ENCODE measurements at regions not wholly inside any gene's neighbourhood (a gene's known extent, or its start where the extent isn't known, plus 50 kb on each side); places are given as distances from the start of the nearest gene placed in this dataset.

GRCh38 chr2:83661711-83662110 lies 797.4 kb downstream of the SUCLG1 start:
- POLR2A ChIA-PET (ENCODE audit: partially characterized antibody), result no interaction called here
- CTCF ChIA-PET (ENCODE audit: partially characterized antibody), result no interaction called here
- intact Hi-C loops (cut with micrococcal nuclease), result no loop called here
- H3K27me3 Mint-ChIP-seq, result no peaks in the 10 kb centered on the region
- H3K9me3 ChIP-seq (ENCODE audit: control insufficient read depth in 1 of 2, low read length in 2 of 2), result no peaks in the 10 kb centered on the region
- H3K27ac Mint-ChIP-seq, result no peak overlapping the region
- no peaks in the 10 kb centered on the region for H3K4me1 ChIP-seq (ENCODE audit: insufficient read depth, low read length)
- no peaks in the 10 kb centered on the region for H3K36me3 ChIP-seq (ENCODE audit: insufficient read depth, low read length)
- no peaks in the 10 kb centered on the region for H3K4me1 Mint-ChIP-seq
- peaks cover 0 to 3% (median 0%) of the 10 kb centered on the region in 8 donors for H3K9me3 Mint-ChIP-seq
- H3K27me3 ChIP-seq (ENCODE audit: insufficient read depth, low read length), result no peaks in the 10 kb centered on the region
- H3K27ac ChIP-seq (ENCODE audit: low read depth, low read length), result no peak overlapping the region
- H3K4me3 ChIP-seq (ENCODE audit: low read length in 2 of 2), result no peak overlapping the region
- H3K4me3 Mint-ChIP-seq, result no peak overlapping the region
- no peak for DNase-seq
- H3K36me3 Mint-ChIP-seq, result no peaks in the 10 kb centered on the region

GRCh38 chr2:83654091-83654611 lies 804.9 kb downstream of the SUCLG1 start:
- Mint-ChIP-seq H3K4me1 (no peaks in the 10 kb centered on the region), H3K9me3 (peaks cover 0 to 3% (median under 1%) of the 10 kb centered on the region in 8 donors), H3K27ac (no peak overlapping the region), H3K4me3 (no peak overlapping the region), H3K27me3 (no peaks in the 10 kb centered on the region), H3K36me3 (no peaks in the 10 kb centered on the region)
- ChIA-PET CTCF (ENCODE audit: partially characterized antibody) (no interaction called here), POLR2A (ENCODE audit: partially characterized antibody) (no interaction called here)
- Histone ChIP-seq H3K4me3 (ENCODE audit: low read length in 2 of 2) (no peak overlapping the region), H3K27ac (ENCODE audit: low read depth, low read length) (no peak overlapping the region), H3K4me1 (ENCODE audit: insufficient read depth, low read length) (no peaks in the 10 kb centered on the region), H3K36me3 (ENCODE audit: insufficient read depth, low read length) (no peaks in the 10 kb centered on the region), H3K9me3 (ENCODE audit: control insufficient read depth in 1 of 2, low read length in 2 of 2) (no peaks in the 10 kb centered on the region), H3K27me3 (ENCODE audit: insufficient read depth, low read length) (no peaks in the 10 kb centered on the region)
- intact Hi-C loops (cut with micrococcal nuclease), result no loop called here
- DNase-seq, result no peak

- ChIA-PET POLR2A (ENCODE audit: partially characterized antibody) (no interaction called here), CTCF (ENCODE audit: partially characterized antibody) (no interaction called here)
- intact Hi-C loops (cut with micrococcal nuclease), result no loop called here
- H3K27me3 ChIP-seq (ENCODE audit: insufficient read depth, low read length), result no peaks in the 10 kb centered on the region
- H3K27ac Mint-ChIP-seq, result peak overlapping the region in 1 of 7 donors; percentile 4
- H3K4me3 Mint-ChIP-seq, result no peak overlapping the region
- no peaks in the 10 kb centered on the region for H3K27me3 Mint-ChIP-seq
- H3K27ac ChIP-seq (ENCODE audit: low read depth, low read length), result no peak overlapping the region
- H3K36me3 ChIP-seq (ENCODE audit: insufficient read depth, low read length), result no peaks in the 10 kb centered on the region
- no peak for DNase-seq
- no peaks in the 10 kb centered on the region for H3K4me1 ChIP-seq (ENCODE audit: insufficient read depth, low read length)
- H3K9me3 ChIP-seq (ENCODE audit: control insufficient read depth in 1 of 2, low read length in 2 of 2), result no peaks in the 10 kb centered on the region
- H3K9me3 Mint-ChIP-seq, result peaks cover 0 to 3% (median under 1%) of the 10 kb centered on the region in 8 donors
- H3K4me1 Mint-ChIP-seq, result no peaks in the 10 kb centered on the region
- H3K36me3 Mint-ChIP-seq, result no peaks in the 10 kb centered on the region
- H3K4me3 ChIP-seq (ENCODE audit: low read length in 2 of 2), result no peak overlapping the region
These were observed 808.2 kb downstream of the SUCLG1 start for GRCh38 chr2:83650898-83651297.

- no peak for DNase-seq
- Mint-ChIP-seq H3K4me1 (no peaks in the 10 kb centered on the region), H3K27ac (no peak overlapping the region), H3K36me3 (no peaks in the 10 kb centered on the region), H3K27me3 (no peaks in the 10 kb centered on the region), H3K9me3 (peaks cover 0 to 3% (median under 1%) of the 10 kb centered on the region in 8 donors), H3K4me3 (no peak overlapping the region)
- intact Hi-C loops (cut with micrococcal nuclease), result no loop called here
- H3K9me3 ChIP-seq (ENCODE audit: control insufficient read depth in 1 of 2, low read length in 2 of 2), result no peaks in the 10 kb centered on the region
- no peaks in the 10 kb centered on the region for H3K4me1 ChIP-seq (ENCODE audit: insufficient read depth, low read length)
- POLR2A ChIA-PET (ENCODE audit: partially characterized antibody), result no interaction called here
- no peaks in the 10 kb centered on the region for H3K27me3 ChIP-seq (ENCODE audit: insufficient read depth, low read length)
- H3K27ac ChIP-seq (ENCODE audit: low read depth, low read length), result no peak overlapping the region
- CTCF ChIA-PET (ENCODE audit: partially characterized antibody), result no interaction called here
- H3K4me3 ChIP-seq (ENCODE audit: low read length in 2 of 2), result no peak overlapping the region
- no peaks in the 10 kb centered on the region for H3K36me3 ChIP-seq (ENCODE audit: insufficient read depth, low read length)
These were observed 808.9 kb downstream of the SUCLG1 start for GRCh38 chr2:83650161-83650560.

GRCh38 chr2:83640506-83640905 lies 818.6 kb downstream of the SUCLG1 start:
- POLR2A ChIA-PET (ENCODE audit: partially characterized antibody), result no interaction called here
- intact Hi-C loops (cut with micrococcal nuclease), result no loop called here
- no peak for DNase-seq
- no peaks in the 10 kb centered on the region for H3K36me3 ChIP-seq (ENCODE audit: insufficient read depth, low read length)
- Mint-ChIP-seq H3K27ac (no peak overlapping the region), H3K4me1 (no peaks in the 10 kb centered on the region), H3K27me3 (no peaks in the 10 kb centered on the region), H3K4me3 (no peak overlapping the region), H3K9me3 (peaks cover 0 to 5% (median 0%) of the 10 kb centered on the region in 8 donors), H3K36me3 (no peaks in the 10 kb centered on the region)
- CTCF ChIA-PET (ENCODE audit: partially characterized antibody), result no interaction called here
- no peaks in the 10 kb centered on the region for H3K9me3 ChIP-seq (ENCODE audit: control insufficient read depth in 1 of 2, low read length in 2 of 2)
- H3K27me3 ChIP-seq (ENCODE audit: insufficient read depth, low read length), result no peaks in the 10 kb centered on the region
- H3K27ac ChIP-seq (ENCODE audit: low read depth, low read length), result no peak overlapping the region
- H3K4me3 ChIP-seq (ENCODE audit: low read length in 2 of 2), result no peak overlapping the region
- H3K4me1 ChIP-seq (ENCODE audit: insufficient read depth, low read length), result no peaks in the 10 kb centered on the region

- intact Hi-C loops (cut with micrococcal nuclease), result no loop called here
- Histone ChIP-seq H3K27ac (ENCODE audit: low read depth, low read length) (no peak overlapping the region), H3K27me3 (ENCODE audit: insufficient read depth, low read length) (no peaks in the 10 kb centered on the region), H3K9me3 (ENCODE audit: control insufficient read depth in 1 of 2, low read length in 2 of 2) (no peaks in the 10 kb centered on the region), H3K36me3 (ENCODE audit: insufficient read depth, low read length) (no peaks in the 10 kb centered on the region), H3K4me1 (ENCODE audit: insufficient read depth, low read length) (no peaks in the 10 kb centered on the region), H3K4me3 (ENCODE audit: low read length in 2 of 2) (no peak overlapping the region)
- no peaks in the 10 kb centered on the region for H3K4me1 Mint-ChIP-seq
- DNase-seq, result no peak
- H3K4me3 Mint-ChIP-seq, result no peak overlapping the region
- no peak overlapping the region for H3K27ac Mint-ChIP-seq
- CTCF ChIA-PET (ENCODE audit: partially characterized antibody), result no interaction called here
- no peaks in the 10 kb centered on the region for H3K27me3 Mint-ChIP-seq
- H3K9me3 Mint-ChIP-seq, result peaks cover 0 to 11% (median 3%) of the 10 kb centered on the region in 8 donors
- POLR2A ChIA-PET (ENCODE audit: partially characterized antibody), result no interaction called here
- no peaks in the 10 kb centered on the region for H3K36me3 Mint-ChIP-seq
These were observed 825.7 kb downstream of the SUCLG1 start for GRCh38 chr2:83633423-83633822.

- H3K4me3 ChIP-seq (ENCODE audit: low read length in 2 of 2), result no peak overlapping the region
- Mint-ChIP-seq H3K27me3 (no peaks in the 10 kb centered on the region), H3K9me3 (peaks cover 0 to 11% (median 3%) of the 10 kb centered on the region in 8 donors), H3K4me3 (no peak overlapping the region), H3K27ac (no peak overlapping the region), H3K36me3 (no peaks in the 10 kb centered on the region), H3K4me1 (no peaks in the 10 kb centered on the region)
- H3K27me3 ChIP-seq (ENCODE audit: insufficient read depth, low read length), result no peaks in the 10 kb centered on the region
- no peaks in the 10 kb centered on the region for H3K36me3 ChIP-seq (ENCODE audit: insufficient read depth, low read length)
- H3K27ac ChIP-seq (ENCODE audit: low read depth, low read length), result no peak overlapping the region
- intact Hi-C loops (cut with micrococcal nuclease), result no loop called here
- no peak for DNase-seq
- CTCF ChIA-PET (ENCODE audit: partially characterized antibody), result no interaction called here
- POLR2A ChIA-PET (ENCODE audit: partially characterized antibody), result no interaction called here
- H3K4me1 ChIP-seq (ENCODE audit: insufficient read depth, low read length), result no peaks in the 10 kb centered on the region
- H3K9me3 ChIP-seq (ENCODE audit: control insufficient read depth in 1 of 2, low read length in 2 of 2), result no peaks in the 10 kb centered on the region
These were observed 828.7 kb downstream of the SUCLG1 start for GRCh38 chr2:83630351-83630750.

GRCh38 chr2:83615511-83615910 lies 843.6 kb downstream of the SUCLG1 start:
- Histone ChIP-seq H3K9me3 (ENCODE audit: control insufficient read depth in 1 of 2, low read length in 2 of 2) (no peaks in the 10 kb centered on the region), H3K36me3 (ENCODE audit: insufficient read depth, low read length) (no peaks in the 10 kb centered on the region), H3K27ac (ENCODE audit: low read depth, low read length) (no peak overlapping the region), H3K4me3 (ENCODE audit: low read length in 2 of 2) (no peak overlapping the region), H3K27me3 (ENCODE audit: insufficient read depth, low read length) (no peaks in the 10 kb centered on the region), H3K4me1 (ENCODE audit: insufficient read depth, low read length) (no peaks in the 10 kb centered on the region)
- Mint-ChIP-seq H3K36me3 (no peaks in the 10 kb centered on the region), H3K27me3 (no peaks in the 10 kb centered on the region), H3K9me3 (peaks cover 0 to 10% (median 2%) of the 10 kb centered on the region in 8 donors), H3K4me3 (no peak overlapping the region), H3K4me1 (no peaks in the 10 kb centered on the region), H3K27ac (no peak overlapping the region)
- DNase-seq, result no peak
- CTCF ChIA-PET (ENCODE audit: partially characterized antibody), result no interaction called here
- POLR2A ChIA-PET (ENCODE audit: partially characterized antibody), result no interaction called here
- intact Hi-C loops (cut with micrococcal nuclease), result no loop called here

Data from CD4-positive, alpha-beta memory T cell (primary cell).